Uterus (tissue), 2 donors: ENCODE measurements at regions not wholly inside any gene's neighbourhood (a gene's known extent, or its start where the extent isn't known, plus 50 kb on each side); places are given as distances from the start of the nearest gene placed in this dataset.

ENCODE experiments used
- CTCF ChIP-seq, 4 experiments: fragments of 200-600 bp in 2 of 4; fragments of 450-650 bp in 2 of 4; sonication (generic) in 2 of 4; IDR thresholded peaks; one replicate each; pipeline ENCODE4 v1.5.1; 2016 to 2019; ENCODE audit warnings: antibody characterized with exemption in 4 of 4, mild to moderate bottlenecking in 2 of 4, moderate library complexity in 1 of 4
- POLR2A ChIP-seq, 2 donors: fragments of 450-650 bp; IDR thresholded peaks; one replicate each; pipeline ENCODE4 v1.6.1; 2016; ENCODE audit warnings: antibody characterized with exemption in 2 of 2, mild to moderate bottlenecking in 1 of 2, moderate library complexity in 1 of 2

GRCh38 chr4:123168812-123169211 lies 227.8 kb upstream of the SPRY1 start:
- no peak for TF ChIP-seq CTCF (IDR thresholded peaks at IDR 0.05)
- no peak for TF ChIP-seq POLR2A (IDR thresholded peaks at IDR 0.05)
